GM23338 (cell line): ENCODE measurements at regions not wholly inside any gene's neighbourhood (a gene's known extent, or its start where the extent isn't known, plus 50 kb on each side); places are given as distances from the start of the nearest gene placed in this dataset.

ENCODE experiments used
- ATAC-seq: fragments of 200-7000 bp; cut with Tn5 transposase; 3 replicates; pipeline ENCODE4 v1.9.1; 2020
- DNase-seq: peaks from one replicate; pipeline ENCODE4 v3.0.0-alpha.2; 2015; ENCODE audit warnings: low spot score
- H2AFZ ChIP-seq: fragments of 200-600 bp; sonication (generic); 2 replicates; pipeline ENCODE4 v1.8.0; 2016; ENCODE audit warnings: antibody characterized with exemption, mild to moderate bottlenecking, moderate library complexity
- H3F3A ChIP-seq: fragments of 200-600 bp; sonication (generic); replicated peaks from 2 replicates; pipeline ENCODE4 v1.8.0; 2017; ENCODE audit warnings: antibody characterized with exemption, mixed run types, low read depth
- H3K27ac ChIP-seq: fragments of 200-600 bp; sonication (generic); 2 replicates; pipeline ENCODE4 v1.6.1; 2016; ENCODE audit warnings: low read depth
- H3K27me3 ChIP-seq: fragments of 200-600 bp; sonication (generic); 2 replicates; pipeline ENCODE4 v1.8.0; 2016; ENCODE audit warnings: mild to moderate bottlenecking, mixed run types, moderate library complexity; ENCODE audit not compliant: insufficient read depth
- H3K36me3 ChIP-seq: fragments of 200-600 bp; sonication (generic); 2 replicates; pipeline ENCODE4 v1.8.0; 2016; ENCODE audit warnings: mild to moderate bottlenecking; ENCODE audit not compliant: insufficient read depth
- H3K4me1 ChIP-seq: fragments of 200-600 bp; sonication (generic); 2 replicates; pipeline ENCODE4 v1.8.0; 2016; ENCODE audit warnings: mild to moderate bottlenecking, moderate library complexity; ENCODE audit not compliant: insufficient read depth
- H3K4me2 ChIP-seq: fragments of 200-600 bp; sonication (generic); 2 replicates; pipeline ENCODE4 v1.7.1; 2017; ENCODE audit warnings: mixed run types
- H3K4me3 ChIP-seq: fragments of 200-600 bp; sonication (generic); 2 replicates; pipeline ENCODE4 v1.6.1; 2016; ENCODE audit warnings: mixed run types
- H3K79me2 ChIP-seq: fragments of 200-600 bp; sonication (generic); replicated peaks from 2 replicates; pipeline ENCODE4 v1.8.0; 2017; ENCODE audit warnings: mild to moderate bottlenecking; ENCODE audit not compliant: insufficient read depth
- H3K9me2 ChIP-seq: fragments of 200-600 bp; sonication (generic); 2 replicates; pipeline ENCODE4 v1.8.0; 2017; ENCODE audit not compliant: insufficient read depth
- H4K20me1 ChIP-seq: fragments of 200-600 bp; sonication (generic); replicated peaks from 2 replicates; pipeline ENCODE4 v1.8.0; 2017; ENCODE audit warnings: mild to moderate bottlenecking; ENCODE audit not compliant: insufficient read depth
- H3K27ac Mint-ChIP-seq: 2 replicates; pipeline ENCODE4 v1.8.0; 2020; ENCODE audit warnings: inconsistent platforms, mild to moderate bottlenecking, moderate library complexity, mixed read lengths
- H3K27me3 Mint-ChIP-seq: 3 replicates; pipeline ENCODE4 v1.8.0; 2022; ENCODE audit warnings: low read depth, mild to moderate bottlenecking, moderate library complexity, mixed read lengths, inconsistent platforms; ENCODE audit not compliant: insufficient read depth, poor library complexity
- H3K36me3 Mint-ChIP-seq: 3 replicates; pipeline ENCODE4 v1.8.0; 2021; ENCODE audit warnings: low read depth, mild to moderate bottlenecking, inconsistent platforms, moderate library complexity, mixed read lengths
- H3K4me1 Mint-ChIP-seq: 3 replicates; pipeline ENCODE4 v1.8.0; 2020; ENCODE audit warnings: mild to moderate bottlenecking, inconsistent platforms, mixed read lengths
- H3K4me3 Mint-ChIP-seq: 3 replicates; pipeline ENCODE4 v1.8.0; 2021; ENCODE audit warnings: moderate library complexity, mild to moderate bottlenecking, inconsistent platforms, mixed read lengths
- H3K9me3 Mint-ChIP-seq: 3 replicates; pipeline ENCODE4 v1.8.0; 2020; ENCODE audit warnings: moderate library complexity, mild to moderate bottlenecking, inconsistent platforms, mixed read lengths
- CREB1 ChIP-seq: fragments of 250-450 bp; sonication (Bioruptor Pico); IDR thresholded peaks from 2 replicates; pipeline ENCODE4 v1.5.0; 2020; ENCODE audit warnings: low read depth, mild to moderate bottlenecking, moderate library complexity
- CTCF ChIP-seq, 2 experiments: fragments of 200-600 bp in 1 of 2; sonication (generic) in 1 of 2; conservative IDR thresholded peaks; 2 replicates each; pipeline versions ENCODE4 v1.5.1 to v1.6.1; 2016 to 2017; ENCODE audit warnings: antibody characterized with exemption in 2 of 2, low read depth in 2 of 2, mild to moderate bottlenecking in 2 of 2, moderate library complexity in 1 of 2
- ETS1 ChIP-seq: IDR thresholded peaks from 2 replicates; pipeline ENCODE4 v1.6.1; 2016; ENCODE audit warnings: antibody characterized with exemption
- EZH2 ChIP-seq: fragments of 200-600 bp; sonication (generic); IDR thresholded peaks from one replicate; pipeline ENCODE4 v1.8.0; 2017; ENCODE audit warnings: antibody characterized with exemption, mild to moderate bottlenecking, low read depth; ENCODE audit not compliant: unreplicated experiment
- EZH2phosphoT487 ChIP-seq: fragments of 200-600 bp; sonication (generic); IDR thresholded peaks from one replicate; pipeline ENCODE4 v1.8.1; 2018; ENCODE audit warnings: antibody characterized with exemption; ENCODE audit not compliant: unreplicated experiment
- JUNB ChIP-seq: IDR thresholded peaks from one replicate; pipeline ENCODE4 v1.6.1; 2016; ENCODE audit warnings: antibody characterized with exemption; ENCODE audit not compliant: unreplicated experiment
- NANOG ChIP-seq: IDR thresholded peaks from 2 replicates; pipeline ENCODE4 v1.6.1; 2016; ENCODE audit warnings: antibody characterized with exemption, borderline replicate concordance
- POLR2AphosphoS5 ChIP-seq: IDR thresholded peaks from 2 replicates; pipeline ENCODE4 v1.6.1; 2016; ENCODE audit warnings: antibody characterized with exemption, low read depth
- STAT1 ChIP-seq: IDR thresholded peaks from one replicate; pipeline ENCODE4 v1.6.1; 2016; ENCODE audit warnings: antibody characterized with exemption; ENCODE audit not compliant: unreplicated experiment
- ZNF114 ChIP-seq: fragments of 250-450 bp; sonication (Bioruptor Pico); IDR thresholded peaks from 2 replicates; pipeline ENCODE4 v1.5.0; 2020; ENCODE audit warnings: mild to moderate bottlenecking, moderate library complexity
- ZNF331 ChIP-seq: fragments of 250-450 bp; sonication (Bioruptor Pico); IDR thresholded peaks from 2 replicates; pipeline ENCODE4 v1.5.0; 2020; ENCODE audit warnings: low read depth, mild to moderate bottlenecking, moderate library complexity
- ZNF462 ChIP-seq: fragments of 250-450 bp; sonication (Bioruptor Pico); IDR thresholded peaks from 2 replicates; pipeline ENCODE4 v1.5.0; 2020; ENCODE audit warnings: mild to moderate bottlenecking, moderate library complexity
- TF ChIP-seq, protein P1 (sequence below): IDR thresholded peaks from one replicate; pipeline ENCODE4 v1.6.1; 2018; ENCODE audit warnings: antibody characterized with exemption; ENCODE audit not compliant: unreplicated experiment

GRCh38 chr3:164476631-164477030 lies 601.7 kb downstream of the SI start:
- Mint-ChIP-seq H3K36me3 (no peaks in the 10 kb centered on the region), H3K27ac (no peak overlapping the region), H3K4me1 (no peaks in the 10 kb centered on the region), H3K4me3 (no peak overlapping the region), H3K9me3 (no peaks in the 10 kb centered on the region), H3K27me3 (no peaks in the 10 kb centered on the region)
- Histone ChIP-seq H3K9me2 (no peaks in the 10 kb centered on the region), H3K27ac (no peak overlapping the region), H2AFZ (no peak overlapping the region), H3K36me3 (no peaks in the 10 kb centered on the region), H3K79me2 (no peaks in the 10 kb centered on the region), H3K27me3 (no peaks in the 10 kb centered on the region), H3F3A (no peaks in the 10 kb centered on the region), H3K4me1 (no peaks in the 10 kb centered on the region), H4K20me1 (no peaks in the 10 kb centered on the region), H3K4me3 (no peak overlapping the region), H3K4me2 (no peak overlapping the region)
- DNase-seq = no peak
- no peak for ATAC-seq
- TF ChIP-seq STAT1 (no peak), EZH2phosphoT487 (no peak), EZH2 (no peak), ZNF331 (CRISPR knock-in tag) (no peak), NANOG (no peak), ZNF114 (CRISPR knock-in tag) (no peak), ZNF462 (CRISPR knock-in tag) (no peak), CTCF (conservative IDR thresholded peaks at IDR 0.05; ENCODE audit: low read depth in 2 of 2) (no peak), ETS1 (no peak), JUNB (no peak), CREB1 (CRISPR knock-in tag) (no peak), POLR2AphosphoS5 (no peak)
- TF ChIP-seq, protein P1, sequence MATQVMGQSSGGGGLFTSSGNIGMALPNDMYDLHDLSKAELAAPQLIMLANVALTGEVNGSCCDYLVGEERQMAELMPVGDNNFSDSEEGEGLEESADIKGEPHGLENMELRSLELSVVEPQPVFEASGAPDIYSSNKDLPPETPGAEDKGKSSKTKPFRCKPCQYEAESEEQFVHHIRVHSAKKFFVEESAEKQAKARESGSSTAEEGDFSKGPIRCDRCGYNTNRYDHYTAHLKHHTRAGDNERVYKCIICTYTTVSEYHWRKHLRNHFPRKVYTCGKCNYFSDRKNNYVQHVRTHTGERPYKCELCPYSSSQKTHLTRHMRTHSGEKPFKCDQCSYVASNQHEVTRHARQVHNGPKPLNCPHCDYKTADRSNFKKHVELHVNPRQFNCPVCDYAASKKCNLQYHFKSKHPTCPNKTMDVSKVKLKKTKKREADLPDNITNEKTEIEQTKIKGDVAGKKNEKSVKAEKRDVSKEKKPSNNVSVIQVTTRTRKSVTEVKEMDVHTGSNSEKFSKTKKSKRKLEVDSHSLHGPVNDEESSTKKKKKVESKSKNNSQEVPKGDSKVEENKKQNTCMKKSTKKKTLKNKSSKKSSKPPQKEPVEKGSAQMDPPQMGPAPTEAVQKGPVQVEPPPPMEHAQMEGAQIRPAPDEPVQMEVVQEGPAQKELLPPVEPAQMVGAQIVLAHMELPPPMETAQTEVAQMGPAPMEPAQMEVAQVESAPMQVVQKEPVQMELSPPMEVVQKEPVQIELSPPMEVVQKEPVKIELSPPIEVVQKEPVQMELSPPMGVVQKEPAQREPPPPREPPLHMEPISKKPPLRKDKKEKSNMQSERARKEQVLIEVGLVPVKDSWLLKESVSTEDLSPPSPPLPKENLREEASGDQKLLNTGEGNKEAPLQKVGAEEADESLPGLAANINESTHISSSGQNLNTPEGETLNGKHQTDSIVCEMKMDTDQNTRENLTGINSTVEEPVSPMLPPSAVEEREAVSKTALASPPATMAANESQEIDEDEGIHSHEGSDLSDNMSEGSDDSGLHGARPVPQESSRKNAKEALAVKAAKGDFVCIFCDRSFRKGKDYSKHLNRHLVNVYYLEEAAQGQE = no peak
